OCI-LY3 (cell line): ENCODE measurements at regions not wholly inside any gene's neighbourhood (a gene's known extent, or its start where the extent isn't known, plus 50 kb on each side); places are given as distances from the start of the nearest gene placed in this dataset.

Experiments used
- CTCF ChIP-seq: fragments of 200-600, 300-600 bp; sonication (generic); IDR thresholded peaks from 2 replicates; pipeline ENCODE4 v1.5.1; 2014; ENCODE audit warnings: antibody characterized with exemption, low read length, low read depth
- EZH2phosphoT487 ChIP-seq: fragments of 200-600 bp; shearing (Covaris generic); IDR thresholded peaks from 2 replicates; pipeline ENCODE4 v1.6.1; 2018; ENCODE audit warnings: antibody characterized with exemption, mixed run types, low read depth

- TF ChIP-seq CTCF (no peak), EZH2phosphoT487 (no peak)
Measured at GRCh38 chr14:58765843-58766242, 128.1 kb downstream of the DACT1 start.
